ENCODE measurements at regions not wholly inside any gene's neighbourhood (a gene's known extent, or its start where the extent isn't known, plus 50 kb on each side); places are given as distances from the start of the nearest gene placed in this dataset.

DNA sequence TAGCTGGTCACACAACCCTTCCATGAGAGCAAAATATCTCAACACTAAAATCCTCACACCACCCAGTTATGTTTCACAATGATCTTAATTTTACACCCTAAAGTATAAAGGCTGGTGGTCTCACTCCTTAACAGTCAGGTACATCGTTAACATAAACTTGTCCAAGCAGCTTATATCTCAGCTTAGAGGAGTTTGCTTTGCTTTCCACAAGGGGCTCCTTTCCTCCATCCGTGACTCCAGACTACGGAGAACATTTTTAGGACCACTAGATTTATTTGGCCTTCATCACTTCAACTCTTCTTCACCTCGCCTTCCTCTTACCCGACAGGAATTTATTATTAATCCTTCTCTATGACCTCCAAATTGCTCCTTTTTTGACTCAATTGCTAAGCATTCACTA lies 1014.1 kb upstream of the NUDT12 start:
- TF ChIP-seq, protein P1, sequence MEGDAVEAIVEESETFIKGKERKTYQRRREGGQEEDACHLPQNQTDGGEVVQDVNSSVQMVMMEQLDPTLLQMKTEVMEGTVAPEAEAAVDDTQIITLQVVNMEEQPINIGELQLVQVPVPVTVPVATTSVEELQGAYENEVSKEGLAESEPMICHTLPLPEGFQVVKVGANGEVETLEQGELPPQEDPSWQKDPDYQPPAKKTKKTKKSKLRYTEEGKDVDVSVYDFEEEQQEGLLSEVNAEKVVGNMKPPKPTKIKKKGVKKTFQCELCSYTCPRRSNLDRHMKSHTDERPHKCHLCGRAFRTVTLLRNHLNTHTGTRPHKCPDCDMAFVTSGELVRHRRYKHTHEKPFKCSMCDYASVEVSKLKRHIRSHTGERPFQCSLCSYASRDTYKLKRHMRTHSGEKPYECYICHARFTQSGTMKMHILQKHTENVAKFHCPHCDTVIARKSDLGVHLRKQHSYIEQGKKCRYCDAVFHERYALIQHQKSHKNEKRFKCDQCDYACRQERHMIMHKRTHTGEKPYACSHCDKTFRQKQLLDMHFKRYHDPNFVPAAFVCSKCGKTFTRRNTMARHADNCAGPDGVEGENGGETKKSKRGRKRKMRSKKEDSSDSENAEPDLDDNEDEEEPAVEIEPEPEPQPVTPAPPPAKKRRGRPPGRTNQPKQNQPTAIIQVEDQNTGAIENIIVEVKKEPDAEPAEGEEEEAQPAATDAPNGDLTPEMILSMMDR (IDR thresholded peaks at IDR 0.05; ENCODE audit: insufficient read depth, low read depth, low read length) = no peak
- no peak for TF ChIP-seq EZH2 (IDR thresholded peaks at IDR 0.05; ENCODE audit: insufficient read depth, low read length)

Data from astrocyte (in vitro differentiated cells and primary cell).